MM.1S (cell line): ENCODE measurements at regions not wholly inside any gene's neighbourhood (a gene's known extent, or its start where the extent isn't known, plus 50 kb on each side); places are given as distances from the start of the nearest gene placed in this dataset.

ENCODE experiments used
- DNase-seq: peaks from one replicate; pipeline ENCODE4 v3.0.0-alpha.2; 2015
- H2AFZ ChIP-seq: fragments of 300-600 bp; sonication (generic); 2 replicates; pipeline ENCODE4 v1.6.0; 2016; ENCODE audit warnings: antibody characterized with exemption, low read length
- H3F3A ChIP-seq: fragments of 300-600 bp; sonication (generic); 2 replicates; pipeline ENCODE4 v1.6.1; 2016; ENCODE audit warnings: mild to moderate bottlenecking, antibody characterized with exemption, low read length, moderate library complexity, mixed read lengths; ENCODE audit not compliant: insufficient read depth
- H3K27ac ChIP-seq: fragments of 300-600 bp; sonication (generic); 2 replicates; pipeline ENCODE4 v1.5.1; 2016; ENCODE audit warnings: mild to moderate bottlenecking, low read length
- H3K27me3 ChIP-seq: fragments of 300-600 bp; sonication (generic); replicated peaks from 2 replicates; pipeline ENCODE4 v1.6.0; 2016; ENCODE audit warnings: low read length; ENCODE audit not compliant: insufficient read depth
- H3K36me3 ChIP-seq: fragments of 300-600 bp; sonication (generic); replicated peaks from 2 replicates; pipeline ENCODE4 v1.6.1; 2016; ENCODE audit warnings: mild to moderate bottlenecking, low read length, mixed read lengths; ENCODE audit not compliant: insufficient read depth
- H3K4me1 ChIP-seq: fragments of 300-600 bp; sonication (generic); 2 replicates; pipeline ENCODE4 v1.6.1; 2016; ENCODE audit warnings: low read length, mixed read lengths
- H3K4me2 ChIP-seq: fragments of 300-600 bp; sonication (generic); 2 replicates; pipeline ENCODE4 v1.6.0; 2016; ENCODE audit warnings: low read depth, low read length
- H3K4me3 ChIP-seq: fragments of 300-600 bp; sonication (generic); 2 replicates; pipeline ENCODE4 v1.5.1; 2016; ENCODE audit warnings: low read length, mixed read lengths
- H3K79me2 ChIP-seq: fragments of 300-600 bp; sonication (generic); 2 replicates; pipeline ENCODE4 v1.6.1; 2016; ENCODE audit warnings: mixed run types, low read length, mixed read lengths
- H3K9ac ChIP-seq: fragments of 300-600 bp; sonication (generic); 2 replicates; pipeline ENCODE4 v1.6.1; 2016; ENCODE audit warnings: low read length, mixed read lengths
- H3K9me2 ChIP-seq: fragments of 300-600 bp; sonication (generic); replicated peaks from 2 replicates; pipeline ENCODE4 v1.6.1; 2016; ENCODE audit warnings: mild to moderate bottlenecking, low read length, mixed read lengths; ENCODE audit not compliant: insufficient read depth
- H3K9me3 ChIP-seq: fragments of 300-600 bp; sonication (generic); replicated peaks from 2 replicates; pipeline ENCODE4 v1.6.1; 2016; ENCODE audit warnings: mild to moderate bottlenecking, low read length, mixed read lengths; ENCODE audit not compliant: insufficient read depth
- H4K20me1 ChIP-seq: fragments of 300-600 bp; sonication (generic); 2 replicates; pipeline ENCODE4 v1.6.1; 2016; ENCODE audit warnings: mild to moderate bottlenecking, low read length, moderate library complexity, mixed read lengths; ENCODE audit not compliant: insufficient read depth
- EZH2 ChIP-seq: fragments of 300-600 bp; sonication (generic); optimal IDR thresholded peaks from 2 replicates; pipeline ENCODE3; 2017; ENCODE audit warnings: low read depth, mild to moderate bottlenecking, antibody characterized with exemption, low read length, mixed read lengths
- EZH2phosphoT487 ChIP-seq: fragments of 300-600 bp; sonication (generic); IDR thresholded peaks from 2 replicates; pipeline ENCODE4 v1.6.1; 2018; ENCODE audit warnings: antibody characterized with exemption, low read length
- TF ChIP-seq, protein P1 (sequence below): fragments of 300-600 bp; sonication (generic); IDR thresholded peaks from 2 replicates; pipeline ENCODE4 v1.5.1; 2016; ENCODE audit warnings: antibody characterized with exemption, low read length, mixed read lengths

DNA sequence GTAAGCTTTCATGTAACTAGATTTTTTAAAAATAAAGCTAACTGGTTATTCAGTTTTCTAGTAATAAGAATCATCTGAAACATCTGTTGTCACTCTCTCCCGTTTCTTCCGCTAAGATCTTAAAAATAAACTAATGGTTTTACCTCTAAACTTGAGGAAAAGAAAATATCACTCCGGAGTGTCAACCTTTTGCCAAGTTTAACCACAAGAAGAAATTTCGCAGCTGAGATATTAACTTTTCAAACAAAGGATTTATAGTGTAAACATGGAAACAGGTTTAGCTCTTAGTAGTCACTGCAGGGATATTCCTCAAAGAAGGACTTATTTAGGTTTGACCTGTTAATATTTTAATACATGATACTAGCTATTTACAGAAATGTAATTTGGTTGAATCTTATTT lies 954.9 kb downstream of the ADGRL2 start:
- H3K27me3 ChIP-seq = no peaks in the 10 kb centered on the region
- H3K36me3 ChIP-seq = no peaks in the 10 kb centered on the region

DNA sequence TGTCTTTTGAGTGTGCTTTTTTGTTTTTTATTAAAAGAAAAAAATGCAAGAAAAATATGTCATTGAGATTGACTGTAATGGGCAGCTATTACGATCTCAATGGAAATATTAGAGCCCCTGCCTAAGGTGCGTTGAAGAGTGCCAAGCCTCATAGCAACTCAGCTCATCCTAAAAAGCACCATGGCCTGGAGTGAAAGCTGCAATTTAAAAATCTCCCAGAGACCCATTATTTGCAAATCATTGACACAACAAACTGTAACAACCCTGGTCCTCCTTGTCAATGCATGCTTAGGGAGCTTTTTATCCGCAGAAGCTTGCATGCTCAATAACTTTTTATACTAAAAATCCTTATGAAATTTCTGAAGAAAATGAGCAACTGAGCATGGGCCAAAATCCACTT lies 954.5 kb downstream of the ADGRL2 start:
- no peak overlapping the region for H3K4me3 ChIP-seq
- H3K9me3 ChIP-seq = no peaks in the 10 kb centered on the region
- no peak overlapping the region for H3K27ac ChIP-seq
- no peaks in the 10 kb centered on the region for H3K36me3 ChIP-seq
- TF ChIP-seq EZH2phosphoT487 (no peak), EZH2 (no peak)
- TF ChIP-seq, protein P1, sequence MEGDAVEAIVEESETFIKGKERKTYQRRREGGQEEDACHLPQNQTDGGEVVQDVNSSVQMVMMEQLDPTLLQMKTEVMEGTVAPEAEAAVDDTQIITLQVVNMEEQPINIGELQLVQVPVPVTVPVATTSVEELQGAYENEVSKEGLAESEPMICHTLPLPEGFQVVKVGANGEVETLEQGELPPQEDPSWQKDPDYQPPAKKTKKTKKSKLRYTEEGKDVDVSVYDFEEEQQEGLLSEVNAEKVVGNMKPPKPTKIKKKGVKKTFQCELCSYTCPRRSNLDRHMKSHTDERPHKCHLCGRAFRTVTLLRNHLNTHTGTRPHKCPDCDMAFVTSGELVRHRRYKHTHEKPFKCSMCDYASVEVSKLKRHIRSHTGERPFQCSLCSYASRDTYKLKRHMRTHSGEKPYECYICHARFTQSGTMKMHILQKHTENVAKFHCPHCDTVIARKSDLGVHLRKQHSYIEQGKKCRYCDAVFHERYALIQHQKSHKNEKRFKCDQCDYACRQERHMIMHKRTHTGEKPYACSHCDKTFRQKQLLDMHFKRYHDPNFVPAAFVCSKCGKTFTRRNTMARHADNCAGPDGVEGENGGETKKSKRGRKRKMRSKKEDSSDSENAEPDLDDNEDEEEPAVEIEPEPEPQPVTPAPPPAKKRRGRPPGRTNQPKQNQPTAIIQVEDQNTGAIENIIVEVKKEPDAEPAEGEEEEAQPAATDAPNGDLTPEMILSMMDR = no peak
- no peak overlapping the region for H3K4me2 ChIP-seq
- no peaks in the 10 kb centered on the region for H3K4me1 ChIP-seq
- no peak for DNase-seq
- H3K9ac ChIP-seq = no peak overlapping the region
- no peaks in the 10 kb centered on the region for H3K27me3 ChIP-seq
- H3K9me2 ChIP-seq = no peaks in the 10 kb centered on the region
- H4K20me1 ChIP-seq = no peaks in the 10 kb centered on the region
- no peaks in the 10 kb centered on the region for H3F3A ChIP-seq
- H2AFZ ChIP-seq = no peak overlapping the region
- H3K79me2 ChIP-seq = no peaks in the 10 kb centered on the region

More for the DNA sequence above, 954.9 kb downstream of the ADGRL2 start:
- Histone ChIP-seq H3K4me3 (no peak overlapping the region), H3K79me2 (no peaks in the 10 kb centered on the region), H3K27ac (no peak overlapping the region), H2AFZ (no peak overlapping the region), H3K4me1 (no peaks in the 10 kb centered on the region), H3K9me3 (no peaks in the 10 kb centered on the region), H4K20me1 (no peaks in the 10 kb centered on the region), H3K9me2 (no peaks in the 10 kb centered on the region), H3K4me2 (no peak overlapping the region), H3F3A (no peaks in the 10 kb centered on the region), H3K9ac (no peak overlapping the region)
- DNase-seq = no peak
- TF ChIP-seq, protein P1 = no peak

DNA sequence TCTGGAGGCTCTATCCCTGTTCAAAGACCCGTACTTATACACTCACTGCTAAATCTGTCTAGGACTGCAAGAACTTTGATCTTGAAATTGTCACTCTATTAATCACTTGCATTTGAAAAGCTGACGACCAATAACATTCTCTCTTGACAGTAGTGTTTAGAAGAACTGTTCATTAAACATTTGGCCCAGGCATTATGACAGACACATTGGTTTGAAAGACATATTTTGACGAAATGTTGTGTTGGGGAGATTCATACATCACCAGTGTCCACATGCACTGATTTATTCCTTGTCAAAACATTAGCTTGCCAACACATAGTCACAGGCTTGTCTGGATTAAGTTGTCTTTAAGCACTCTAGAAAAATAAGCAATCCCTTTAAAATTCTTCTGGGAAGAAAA lies 951.3 kb downstream of the ADGRL2 start:
- H3K36me3 ChIP-seq = no peaks in the 10 kb centered on the region
- DNase-seq = no peak
- H3K27ac ChIP-seq = no peak overlapping the region
- H2AFZ ChIP-seq = no peak overlapping the region
- H3K9me3 ChIP-seq = no peaks in the 10 kb centered on the region
- no peak for TF ChIP-seq EZH2phosphoT487
- no peak for TF ChIP-seq EZH2
- TF ChIP-seq, protein P1 = no peak
- H3K4me1 ChIP-seq = no peaks in the 10 kb centered on the region
- H3K27me3 ChIP-seq = no peaks in the 10 kb centered on the region
- H3K9me2 ChIP-seq = no peaks in the 10 kb centered on the region
- H3K79me2 ChIP-seq = no peaks in the 10 kb centered on the region
- H3K4me2 ChIP-seq = no peak overlapping the region
- no peaks in the 10 kb centered on the region for H3F3A ChIP-seq
- H3K9ac ChIP-seq = no peak overlapping the region
- no peaks in the 10 kb centered on the region for H4K20me1 ChIP-seq
- no peak overlapping the region for H3K4me3 ChIP-seq
